ENCODE measurements at regions not wholly inside any gene's neighbourhood (a gene's known extent, or its start where the extent isn't known, plus 50 kb on each side); places are given as distances from the start of the nearest gene placed in this dataset.

GRCh38 chr3:42037318-42037945 is 53.7 kb upstream of the TRAK1 start:
- no peak for ATAC-seq

GRCh38 chr3:42036483-42036823 is 54.7 kb upstream of the TRAK1 start:
- ATAC-seq (peak; percentile 19), DNase-seq (ENCODE audit: low spot score) (peak; percentile 37)

More at GRCh38 chr3:42037318-42037945, 53.7 kb upstream of the TRAK1 start:
- peak; percentile 8 for DNase-seq (ENCODE audit: low spot score)

- DNase-seq (ENCODE audit: low spot score) (peak; percentile 91), ATAC-seq (peak; percentile 82)
These were observed 55.2 kb upstream of the TRAK1 start for GRCh38 chr3:42035816-42036482.

- no peak for ATAC-seq
- DNase-seq (ENCODE audit: low spot score) = no peak
These were observed 56.1 kb upstream of the TRAK1 start for GRCh38 chr3:42035007-42035406.

- ATAC-seq (no peak), DNase-seq (ENCODE audit: low spot score) (peak; percentile 33)
These were observed 57.4 kb upstream of the TRAK1 start for GRCh38 chr3:42033741-42034140.

GRCh38 chr3:42032693-42033349 is 58.3 kb upstream of the TRAK1 start:
- ATAC-seq (peak; percentile 75), DNase-seq (ENCODE audit: low spot score) (peak; percentile 91)

GRCh38 chr3:42031808-42032480 is 59.2 kb upstream of the TRAK1 start:
- peak; percentile 42 for DNase-seq (ENCODE audit: low spot score)
- ATAC-seq = peak; percentile 29

- DNase-seq (ENCODE audit: low spot score) (no peak), ATAC-seq (no peak)
These were observed 62.7 kb upstream of the TRAK1 start for GRCh38 chr3:42028474-42028873.

GRCh38 chr3:42027571-42027970 is 63.6 kb upstream of the TRAK1 start:
- ATAC-seq (no peak), DNase-seq (ENCODE audit: low spot score) (no peak)

GRCh38 chr3:42025370-42026138 is 63.7 kb upstream of the ULK4 start:
- DNase-seq (ENCODE audit: low spot score) (peak; percentile 62), ATAC-seq (peak; percentile 83)

- DNase-seq (ENCODE audit: low spot score) = peak; percentile 45
- ATAC-seq = peak; percentile 46
These were observed 62.9 kb upstream of the ULK4 start for GRCh38 chr3:42024591-42025351.

- ATAC-seq (no peak), DNase-seq (ENCODE audit: low spot score) (peak; percentile 12)
These were observed 61.5 kb upstream of the ULK4 start for GRCh38 chr3:42023380-42023779.

- DNase-seq (ENCODE audit: low spot score) = no peak
- no peak for ATAC-seq
These were observed 60.5 kb upstream of the ULK4 start for GRCh38 chr3:42022355-42022754.

- no peak for ATAC-seq
- no peak for DNase-seq (ENCODE audit: low spot score)
These were observed 58.9 kb upstream of the ULK4 start for GRCh38 chr3:42020684-42021307.

- DNase-seq (ENCODE audit: low spot score) = no peak
- peak; percentile 15 for ATAC-seq
These were observed 58.0 kb upstream of the ULK4 start for GRCh38 chr3:42019953-42020260.

- ATAC-seq = peak; percentile 57
- DNase-seq (ENCODE audit: low spot score) = peak; percentile 78
These were observed 57.4 kb upstream of the ULK4 start for GRCh38 chr3:42019144-42019952.

GRCh38 chr3:42014921-42015533 is 53.1 kb upstream of the ULK4 start:
- peak; percentile 83 for DNase-seq (ENCODE audit: low spot score)
- ATAC-seq = peak; percentile 80

GRCh38 chr3:42014458-42014920 is 52.6 kb upstream of the ULK4 start:
- DNase-seq (ENCODE audit: low spot score) = no peak
- ATAC-seq = peak; percentile 40
